Body of pancreas (tissue), 4 donors: ENCODE measurements at regions not wholly inside any gene's neighbourhood (a gene's known extent, or its start where the extent isn't known, plus 50 kb on each side); places are given as distances from the start of the nearest gene placed in this dataset.
A peak's percentile ranks its signal among the peaks of the same experiment; 100 is the strongest.

ENCODE experiments used
- POLR2A ChIP-seq, 3 donors: fragments of 450-650 bp; IDR thresholded peaks; one replicate each; pipeline ENCODE4 v1.6.1; 2016; ENCODE audit warnings: antibody characterized with exemption in 3 of 3, mild to moderate bottlenecking in 2 of 3
- TF ChIP-seq, protein P1 (sequence below), 7 experiments: fragments of 450-650 bp in 4 of 7; fragments of 200-600 bp in 3 of 7; sonication (generic) in 3 of 7; IDR thresholded peaks; one replicate each; pipeline ENCODE4 v1.5.1; 2016 to 2019; ENCODE audit warnings: antibody characterized with exemption in 7 of 7

- TF ChIP-seq, protein P1, sequence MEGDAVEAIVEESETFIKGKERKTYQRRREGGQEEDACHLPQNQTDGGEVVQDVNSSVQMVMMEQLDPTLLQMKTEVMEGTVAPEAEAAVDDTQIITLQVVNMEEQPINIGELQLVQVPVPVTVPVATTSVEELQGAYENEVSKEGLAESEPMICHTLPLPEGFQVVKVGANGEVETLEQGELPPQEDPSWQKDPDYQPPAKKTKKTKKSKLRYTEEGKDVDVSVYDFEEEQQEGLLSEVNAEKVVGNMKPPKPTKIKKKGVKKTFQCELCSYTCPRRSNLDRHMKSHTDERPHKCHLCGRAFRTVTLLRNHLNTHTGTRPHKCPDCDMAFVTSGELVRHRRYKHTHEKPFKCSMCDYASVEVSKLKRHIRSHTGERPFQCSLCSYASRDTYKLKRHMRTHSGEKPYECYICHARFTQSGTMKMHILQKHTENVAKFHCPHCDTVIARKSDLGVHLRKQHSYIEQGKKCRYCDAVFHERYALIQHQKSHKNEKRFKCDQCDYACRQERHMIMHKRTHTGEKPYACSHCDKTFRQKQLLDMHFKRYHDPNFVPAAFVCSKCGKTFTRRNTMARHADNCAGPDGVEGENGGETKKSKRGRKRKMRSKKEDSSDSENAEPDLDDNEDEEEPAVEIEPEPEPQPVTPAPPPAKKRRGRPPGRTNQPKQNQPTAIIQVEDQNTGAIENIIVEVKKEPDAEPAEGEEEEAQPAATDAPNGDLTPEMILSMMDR (IDR thresholded peaks at IDR 0.05), result peak; percentile 77 to 86 (median 80)
- TF ChIP-seq POLR2A (IDR thresholded peaks at IDR 0.05), result no peak
Observed at GRCh38 chr11:12599408-12600143, 74.6 kb upstream of the TEAD1 start.
